ENCODE measurements at regions not wholly inside any gene's neighbourhood (a gene's known extent, or its start where the extent isn't known, plus 50 kb on each side); places are given as distances from the start of the nearest gene placed in this dataset.
A peak's percentile ranks its signal among the peaks of the same experiment; 100 is the strongest.

GRCh38 chr4:101419336-101420135 lies 72.2 kb upstream of the PPP3CA start:
- WGBS, 2 donors, result 30 to 37% methylated on average over 5 of the region's 5 CpGs
- H3K36me3 ChIP-seq, result no peaks in the 10 kb centered on the region
- H3K27ac ChIP-seq, result no peak overlapping the region
- no peaks in the 10 kb centered on the region for H3K27me3 ChIP-seq
- H3K9me3 ChIP-seq, result no peaks in the 10 kb centered on the region
- ATAC-seq (ENCODE audit: low FRiP score in 2 of 2), result no peak
- no peak overlapping the region for H3K4me3 ChIP-seq
- peaks cover 0 to 8% (median 4%) of the 10 kb centered on the region in 4 donors for H3K4me1 ChIP-seq
- no peak for DNase-seq
- no peak for TF ChIP-seq POLR2A (IDR thresholded peaks at IDR 0.05)
- TF ChIP-seq, protein P1, sequence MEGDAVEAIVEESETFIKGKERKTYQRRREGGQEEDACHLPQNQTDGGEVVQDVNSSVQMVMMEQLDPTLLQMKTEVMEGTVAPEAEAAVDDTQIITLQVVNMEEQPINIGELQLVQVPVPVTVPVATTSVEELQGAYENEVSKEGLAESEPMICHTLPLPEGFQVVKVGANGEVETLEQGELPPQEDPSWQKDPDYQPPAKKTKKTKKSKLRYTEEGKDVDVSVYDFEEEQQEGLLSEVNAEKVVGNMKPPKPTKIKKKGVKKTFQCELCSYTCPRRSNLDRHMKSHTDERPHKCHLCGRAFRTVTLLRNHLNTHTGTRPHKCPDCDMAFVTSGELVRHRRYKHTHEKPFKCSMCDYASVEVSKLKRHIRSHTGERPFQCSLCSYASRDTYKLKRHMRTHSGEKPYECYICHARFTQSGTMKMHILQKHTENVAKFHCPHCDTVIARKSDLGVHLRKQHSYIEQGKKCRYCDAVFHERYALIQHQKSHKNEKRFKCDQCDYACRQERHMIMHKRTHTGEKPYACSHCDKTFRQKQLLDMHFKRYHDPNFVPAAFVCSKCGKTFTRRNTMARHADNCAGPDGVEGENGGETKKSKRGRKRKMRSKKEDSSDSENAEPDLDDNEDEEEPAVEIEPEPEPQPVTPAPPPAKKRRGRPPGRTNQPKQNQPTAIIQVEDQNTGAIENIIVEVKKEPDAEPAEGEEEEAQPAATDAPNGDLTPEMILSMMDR (IDR thresholded peaks at IDR 0.05), result no peak
- TF ChIP-seq POLR2AphosphoS5 (IDR thresholded peaks at IDR 0.05), result no peak
- TF ChIP-seq EP300 (IDR thresholded peaks at IDR 0.05), result no peak

GRCh38 chr4:101418466-101418865 lies 71.1 kb upstream of the PPP3CA start:
- WGBS, 2 donors, result 58 to 60% methylated on average over 2 of the region's 2 CpGs
- ATAC-seq (ENCODE audit: low FRiP score in 2 of 2) (no peak), DNase-seq (no peak)
- Histone ChIP-seq H3K27me3 (no peaks in the 10 kb centered on the region), H3K36me3 (no peaks in the 10 kb centered on the region), H3K27ac (no peak overlapping the region), H3K4me3 (no peak overlapping the region), H3K4me1 (peaks cover 0 to 8% (median 4%) of the 10 kb centered on the region in 4 donors), H3K9me3 (no peaks in the 10 kb centered on the region)
- TF ChIP-seq, protein P1 (IDR thresholded peaks at IDR 0.05), result no peak
- no peak for TF ChIP-seq POLR2AphosphoS5 (IDR thresholded peaks at IDR 0.05)
- no peak for TF ChIP-seq POLR2A (IDR thresholded peaks at IDR 0.05)
- no peak for TF ChIP-seq EP300 (IDR thresholded peaks at IDR 0.05)

DNA sequence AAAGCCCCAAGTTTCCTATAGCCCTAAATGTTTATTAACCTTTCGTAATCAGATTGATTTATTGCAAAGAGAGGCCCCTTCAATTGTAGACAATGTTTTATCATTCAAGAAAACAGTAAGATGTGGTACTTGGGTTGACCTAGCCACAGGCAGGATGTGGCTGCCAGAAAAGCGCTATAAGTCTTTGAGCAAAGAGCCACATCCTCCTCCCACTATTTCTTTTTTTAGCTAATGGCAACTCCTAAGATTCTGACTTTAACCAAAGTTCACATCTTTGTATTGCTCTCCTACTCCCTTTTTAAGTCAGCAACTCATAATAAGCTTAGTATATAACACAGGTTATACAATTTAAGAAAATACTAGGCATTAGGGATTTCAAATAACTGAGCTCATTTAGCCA lies 70.7 kb upstream of the PPP3CA start:
- DNase-seq (no peak), ATAC-seq (ENCODE audit: low FRiP score in 2 of 2) (no peak)
- TF ChIP-seq POLR2A (IDR thresholded peaks at IDR 0.05) (no peak), POLR2AphosphoS5 (IDR thresholded peaks at IDR 0.05) (no peak), EP300 (IDR thresholded peaks at IDR 0.05) (no peak)
- no peaks in the 10 kb centered on the region for H3K36me3 ChIP-seq
- H3K27ac ChIP-seq, result no peak overlapping the region
- 57 to 62% methylated on average over 2 of the region's 2 CpGs for WGBS, 2 donors
- no peaks in the 10 kb centered on the region for H3K9me3 ChIP-seq
- peaks cover 0 to 8% (median 4%) of the 10 kb centered on the region in 4 donors for H3K4me1 ChIP-seq
- H3K27me3 ChIP-seq, result no peaks in the 10 kb centered on the region
- no peak overlapping the region for H3K4me3 ChIP-seq

DNA sequence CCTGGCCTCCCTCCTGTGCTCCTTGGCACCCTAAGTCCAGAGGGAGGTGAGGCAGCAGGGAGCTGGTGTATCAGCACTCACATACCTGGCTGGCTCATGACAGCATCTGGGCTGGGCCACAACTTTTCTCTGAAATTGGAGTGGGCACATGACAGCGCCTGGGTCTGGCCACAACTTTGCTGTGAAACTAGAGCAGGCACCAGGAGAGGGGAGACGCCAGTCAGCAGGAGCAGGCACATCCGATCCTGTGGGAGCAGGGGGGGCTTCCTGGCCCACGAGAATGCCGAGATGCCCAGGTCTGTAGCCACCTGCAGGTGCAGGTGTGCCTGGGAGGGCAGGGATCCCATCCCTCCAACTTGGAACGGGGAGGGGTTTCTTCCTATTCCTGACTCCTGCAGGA lies 69.7 kb upstream of the PPP3CA start:
- Histone ChIP-seq H3K36me3 (no peaks in the 10 kb centered on the region), H3K9me3 (no peaks in the 10 kb centered on the region), H3K27me3 (no peaks in the 10 kb centered on the region), H3K27ac (no peak overlapping the region), H3K4me3 (no peak overlapping the region), H3K4me1 (peaks cover 0 to 8% (median 4%) of the 10 kb centered on the region in 4 donors)
- peak in 1 of 2 donors; percentile 51 for ATAC-seq (ENCODE audit: low FRiP score in 2 of 2)
- TF ChIP-seq, protein P1 (IDR thresholded peaks at IDR 0.05), result no peak
- TF ChIP-seq POLR2A (IDR thresholded peaks at IDR 0.05) (no peak), EP300 (IDR thresholded peaks at IDR 0.05) (no peak), POLR2AphosphoS5 (IDR thresholded peaks at IDR 0.05) (no peak)
- DNase-seq, result peak in 1 of 2 donors; percentile 24
- 83 to 98% methylated on average over 2 to 6 of the region's 6 CpGs for WGBS, 2 donors

DNA sequence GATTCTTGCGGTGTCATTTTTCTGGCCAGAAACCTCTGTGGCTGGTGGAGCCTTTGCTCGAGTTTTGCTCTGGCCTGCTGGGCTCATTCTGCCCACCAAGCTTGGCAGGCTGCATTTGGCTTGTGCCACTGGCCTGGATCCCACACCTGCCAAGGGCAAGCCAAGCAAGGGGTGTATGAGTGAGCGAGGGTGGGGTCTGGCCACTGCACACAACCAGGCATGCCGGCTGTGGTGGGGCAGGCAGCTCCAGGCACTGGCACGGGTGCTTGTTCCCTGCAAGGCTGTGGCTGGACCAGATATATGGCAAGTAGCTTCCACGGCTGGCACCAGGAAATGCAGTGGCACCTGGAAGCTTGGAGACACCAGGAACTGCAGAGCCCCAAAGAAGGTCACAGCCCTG lies 68.6 kb upstream of the PPP3CA start:
- DNase-seq (peak in 1 of 2 donors; percentile 52), ATAC-seq (ENCODE audit: low FRiP score in 2 of 2) (peak in 1 of 2 donors; percentile 51)
- no peaks in the 10 kb centered on the region for H3K9me3 ChIP-seq
- TF ChIP-seq POLR2AphosphoS5 (IDR thresholded peaks at IDR 0.05) (no peak), EP300 (IDR thresholded peaks at IDR 0.05) (no peak), POLR2A (IDR thresholded peaks at IDR 0.05) (no peak)
- TF ChIP-seq, protein P1 (IDR thresholded peaks at IDR 0.05), result no peak
- 95 to 97% methylated on average over 6 of the region's 6 CpGs for WGBS, 2 donors
- H3K4me1 ChIP-seq, result peaks cover 0 to 8% (median 4%) of the 10 kb centered on the region in 4 donors
- H3K4me3 ChIP-seq, result no peak overlapping the region
- H3K36me3 ChIP-seq, result no peaks in the 10 kb centered on the region
- no peaks in the 10 kb centered on the region for H3K27me3 ChIP-seq
- H3K27ac ChIP-seq, result no peak overlapping the region
